Neural crest cell (in vitro differentiated cells): ENCODE measurements at regions not wholly inside any gene's neighbourhood (a gene's known extent, or its start where the extent isn't known, plus 50 kb on each side); places are given as distances from the start of the nearest gene placed in this dataset.

Experiments used
- DNase-seq: peaks from one replicate; pipeline ENCODE4 v3.0.0; 2021; ENCODE audit warnings: low read depth, mixed read lengths, low spot score
- H3K27ac Mint-ChIP-seq: one replicate; pipeline ENCODE4 v1.8.0; 2021; ENCODE audit warnings: mild to moderate bottlenecking, mixed read lengths; ENCODE audit not compliant: unreplicated experiment
- H3K27me3 Mint-ChIP-seq: 2 replicates; pipeline ENCODE4 v1.8.0; 2021; ENCODE audit warnings: low read depth, mild to moderate bottlenecking, mixed read lengths
- H3K36me3 Mint-ChIP-seq: 2 replicates; pipeline ENCODE4 v1.8.0; 2021; ENCODE audit warnings: low read depth, mild to moderate bottlenecking, mixed read lengths
- H3K4me1 Mint-ChIP-seq: 2 replicates; pipeline ENCODE4 v1.8.0; 2021; ENCODE audit warnings: mixed read lengths
- H3K4me3 Mint-ChIP-seq: one replicate; pipeline ENCODE4 v1.8.0; 2021; ENCODE audit warnings: mild to moderate bottlenecking, mixed read lengths
- H3K9me3 Mint-ChIP-seq: 2 replicates; pipeline ENCODE4 v1.8.0; 2021; ENCODE audit warnings: mixed read lengths
- TF ChIP-seq, protein P1 (sequence below): fragments of 200-600 bp; sonication (generic); conservative IDR thresholded peaks from 2 replicates; pipeline ENCODE4 v1.5.0; 2021; ENCODE audit warnings: antibody characterized with exemption, mild to moderate bottlenecking

- no peaks in the 10 kb centered on the region for H3K27me3 Mint-ChIP-seq
- H3K4me3 Mint-ChIP-seq: no peak overlapping the region
- no peak for DNase-seq
- no peak overlapping the region for H3K27ac Mint-ChIP-seq
- H3K36me3 Mint-ChIP-seq: no peaks in the 10 kb centered on the region
- H3K9me3 Mint-ChIP-seq: no peaks in the 10 kb centered on the region
- H3K4me1 Mint-ChIP-seq: peaks cover 6% of the 10 kb centered on the region
- TF ChIP-seq, protein P1, sequence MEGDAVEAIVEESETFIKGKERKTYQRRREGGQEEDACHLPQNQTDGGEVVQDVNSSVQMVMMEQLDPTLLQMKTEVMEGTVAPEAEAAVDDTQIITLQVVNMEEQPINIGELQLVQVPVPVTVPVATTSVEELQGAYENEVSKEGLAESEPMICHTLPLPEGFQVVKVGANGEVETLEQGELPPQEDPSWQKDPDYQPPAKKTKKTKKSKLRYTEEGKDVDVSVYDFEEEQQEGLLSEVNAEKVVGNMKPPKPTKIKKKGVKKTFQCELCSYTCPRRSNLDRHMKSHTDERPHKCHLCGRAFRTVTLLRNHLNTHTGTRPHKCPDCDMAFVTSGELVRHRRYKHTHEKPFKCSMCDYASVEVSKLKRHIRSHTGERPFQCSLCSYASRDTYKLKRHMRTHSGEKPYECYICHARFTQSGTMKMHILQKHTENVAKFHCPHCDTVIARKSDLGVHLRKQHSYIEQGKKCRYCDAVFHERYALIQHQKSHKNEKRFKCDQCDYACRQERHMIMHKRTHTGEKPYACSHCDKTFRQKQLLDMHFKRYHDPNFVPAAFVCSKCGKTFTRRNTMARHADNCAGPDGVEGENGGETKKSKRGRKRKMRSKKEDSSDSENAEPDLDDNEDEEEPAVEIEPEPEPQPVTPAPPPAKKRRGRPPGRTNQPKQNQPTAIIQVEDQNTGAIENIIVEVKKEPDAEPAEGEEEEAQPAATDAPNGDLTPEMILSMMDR: no peak
These were observed 329.9 kb downstream of the KCNJ2 start for GRCh38 chr17:70499067-70499786.

DNA sequence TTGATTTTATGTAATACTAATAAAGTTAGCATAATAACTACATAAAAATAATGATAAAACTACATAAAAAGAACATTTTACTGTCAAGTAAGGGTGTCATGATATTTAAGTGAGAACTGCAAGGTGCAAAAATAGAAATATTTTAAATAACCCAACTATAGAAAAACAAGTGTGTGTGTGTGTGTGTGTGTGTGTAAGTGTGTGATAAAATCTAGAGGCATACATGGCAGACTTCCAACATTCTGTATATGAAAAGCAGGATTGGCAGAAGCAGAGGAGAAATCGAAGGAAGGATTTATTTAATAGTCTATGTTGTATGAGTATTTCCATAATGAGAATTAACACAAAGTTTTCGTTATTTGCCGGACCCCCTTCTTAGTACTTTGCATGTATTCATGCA, 334.1 kb downstream of the KCNJ2 start:
- no peak for DNase-seq
- Mint-ChIP-seq H3K4me3 (no peak overlapping the region), H3K9me3 (no peaks in the 10 kb centered on the region), H3K27ac (no peak overlapping the region), H3K4me1 (peaks cover 6% of the 10 kb centered on the region), H3K27me3 (no peaks in the 10 kb centered on the region), H3K36me3 (no peaks in the 10 kb centered on the region)
- TF ChIP-seq, protein P1: no peak

DNA sequence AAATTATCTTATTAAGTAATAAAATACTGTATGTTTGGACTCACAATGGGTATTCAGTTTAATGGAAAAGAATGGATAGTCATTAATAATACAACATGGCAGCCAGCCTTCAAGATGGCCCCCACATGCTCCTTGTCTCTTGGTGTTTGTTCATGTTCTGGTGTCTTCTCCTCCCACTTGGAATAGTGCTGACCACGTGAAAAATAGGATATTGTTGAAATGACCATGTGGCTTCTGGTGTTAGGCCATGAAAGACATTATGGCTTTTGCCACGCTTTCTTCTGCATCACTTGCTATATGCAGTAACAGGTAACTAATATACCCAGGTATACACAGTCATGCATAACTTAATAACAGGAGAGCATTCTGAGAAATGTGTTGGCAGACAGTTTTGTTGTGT, 341.0 kb downstream of the KCNJ2 start:
- Mint-ChIP-seq H3K27me3 (no peaks in the 10 kb centered on the region), H3K36me3 (no peaks in the 10 kb centered on the region), H3K4me1 (no peaks in the 10 kb centered on the region), H3K27ac (no peak overlapping the region), H3K9me3 (no peaks in the 10 kb centered on the region), H3K4me3 (no peak overlapping the region)
- TF ChIP-seq, protein P1: no peak
- DNase-seq: no peak

DNA sequence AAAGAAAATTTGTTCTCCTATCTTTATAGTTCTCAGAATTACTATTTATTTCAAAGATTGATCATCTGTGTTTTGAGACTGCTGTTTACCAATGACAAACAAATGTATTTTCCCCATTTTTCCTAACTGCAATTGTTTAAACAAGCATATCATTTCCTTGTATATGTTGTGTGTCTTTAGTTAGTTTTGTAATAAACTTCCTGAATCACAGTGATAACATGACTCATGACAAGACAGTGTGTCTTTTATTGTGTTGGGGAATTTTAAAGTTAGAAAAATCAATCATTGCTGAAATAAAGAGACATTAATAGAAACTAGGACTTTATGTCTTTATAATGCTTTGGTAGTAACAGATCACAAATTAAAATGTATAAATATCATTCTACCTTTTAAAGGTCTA, 348.5 kb downstream of the KCNJ2 start:
- H3K4me1 Mint-ChIP-seq: no peaks in the 10 kb centered on the region
- no peak overlapping the region for H3K4me3 Mint-ChIP-seq
- H3K27ac Mint-ChIP-seq: no peak overlapping the region
- no peaks in the 10 kb centered on the region for H3K27me3 Mint-ChIP-seq
- TF ChIP-seq, protein P1: no peak
- H3K36me3 Mint-ChIP-seq: no peaks in the 10 kb centered on the region
- H3K9me3 Mint-ChIP-seq: no peaks in the 10 kb centered on the region
- DNase-seq: no peak

GRCh38 chr17:70519300-70519699, 350.0 kb downstream of the KCNJ2 start:
- no peaks in the 10 kb centered on the region for H3K9me3 Mint-ChIP-seq
- H3K27ac Mint-ChIP-seq: no peak overlapping the region
- TF ChIP-seq, protein P1: no peak
- no peaks in the 10 kb centered on the region for H3K36me3 Mint-ChIP-seq
- H3K4me1 Mint-ChIP-seq: no peaks in the 10 kb centered on the region
- H3K4me3 Mint-ChIP-seq: no peak overlapping the region
- no peak for DNase-seq
- no peaks in the 10 kb centered on the region for H3K27me3 Mint-ChIP-seq
